ENCODE measurements at regions not wholly inside any gene's neighbourhood (a gene's known extent, or its start where the extent isn't known, plus 50 kb on each side); places are given as distances from the start of the nearest gene placed in this dataset.
"Not testable (repeated sequence)": the region's sequence is repeated elsewhere in the genome, so short reads cannot be mapped to it uniquely, and the experiment has no call there.

DNA sequence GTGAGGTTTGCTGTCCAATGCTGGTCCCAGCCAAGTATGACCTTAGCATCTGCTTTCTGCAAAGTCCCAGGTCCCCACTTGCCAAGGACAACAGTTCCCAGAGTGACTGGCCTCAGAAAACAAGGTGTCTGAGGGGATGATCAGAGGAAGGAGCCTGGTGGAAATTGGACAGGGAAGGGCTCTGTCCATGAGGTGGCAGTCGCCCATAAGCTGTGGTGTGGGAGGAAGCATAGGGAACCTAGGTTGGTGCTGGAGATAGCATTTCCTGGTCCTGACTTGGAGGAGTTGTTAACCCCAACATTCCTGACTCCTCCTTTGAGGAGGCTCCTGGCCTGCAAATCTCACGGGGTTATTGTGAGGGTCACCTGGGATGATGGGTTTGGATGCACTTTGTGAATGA is 77.8 kb downstream of the LIMS4 start:
- not testable (repeated sequence) for DNase-seq (ENCODE audit: low spot score)

DNA sequence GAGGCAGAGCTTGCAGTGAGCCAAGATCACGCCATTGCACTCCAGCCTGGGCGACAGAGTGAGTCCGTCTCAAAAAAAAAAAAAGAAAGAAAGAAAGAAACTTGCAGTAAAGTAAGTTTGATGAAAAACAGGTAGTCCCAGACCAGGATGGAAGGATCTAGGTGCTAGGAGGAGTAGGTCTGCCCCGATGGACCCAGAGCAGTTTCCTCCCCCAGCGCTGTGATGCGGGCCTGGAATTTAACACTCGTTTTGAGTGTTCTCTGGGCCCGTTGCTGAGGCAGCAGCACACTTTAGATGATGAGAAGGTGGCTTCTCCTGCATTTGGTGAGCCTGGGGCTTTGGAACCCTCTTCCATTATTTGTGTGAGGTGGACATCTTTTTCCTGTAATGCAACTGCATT is 80.2 kb downstream of the LIMS4 start:
- not testable (repeated sequence) for DNase-seq (ENCODE audit: low spot score)

DNA sequence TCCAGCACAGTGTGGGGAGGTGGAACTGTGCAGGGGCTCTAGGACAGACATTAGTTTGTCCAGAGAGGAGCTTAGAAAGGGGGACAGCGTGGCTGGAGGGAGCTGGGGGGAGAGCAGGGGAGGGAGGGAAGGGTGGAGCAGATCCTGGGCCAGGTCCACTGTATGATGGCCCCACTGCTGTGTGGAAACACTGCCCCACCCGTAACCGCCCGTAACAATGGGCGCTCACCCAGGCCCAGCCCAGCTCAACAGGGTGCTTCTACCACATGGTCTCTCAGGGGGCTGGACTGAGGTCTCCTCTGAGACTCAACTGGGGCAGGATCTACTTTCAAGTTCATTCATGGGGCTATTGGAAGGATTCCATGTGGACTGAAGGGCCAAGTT is 81.6 kb downstream of the LIMS4 start:
- DNase-seq (ENCODE audit: low spot score), result not testable (repeated sequence)

DNA sequence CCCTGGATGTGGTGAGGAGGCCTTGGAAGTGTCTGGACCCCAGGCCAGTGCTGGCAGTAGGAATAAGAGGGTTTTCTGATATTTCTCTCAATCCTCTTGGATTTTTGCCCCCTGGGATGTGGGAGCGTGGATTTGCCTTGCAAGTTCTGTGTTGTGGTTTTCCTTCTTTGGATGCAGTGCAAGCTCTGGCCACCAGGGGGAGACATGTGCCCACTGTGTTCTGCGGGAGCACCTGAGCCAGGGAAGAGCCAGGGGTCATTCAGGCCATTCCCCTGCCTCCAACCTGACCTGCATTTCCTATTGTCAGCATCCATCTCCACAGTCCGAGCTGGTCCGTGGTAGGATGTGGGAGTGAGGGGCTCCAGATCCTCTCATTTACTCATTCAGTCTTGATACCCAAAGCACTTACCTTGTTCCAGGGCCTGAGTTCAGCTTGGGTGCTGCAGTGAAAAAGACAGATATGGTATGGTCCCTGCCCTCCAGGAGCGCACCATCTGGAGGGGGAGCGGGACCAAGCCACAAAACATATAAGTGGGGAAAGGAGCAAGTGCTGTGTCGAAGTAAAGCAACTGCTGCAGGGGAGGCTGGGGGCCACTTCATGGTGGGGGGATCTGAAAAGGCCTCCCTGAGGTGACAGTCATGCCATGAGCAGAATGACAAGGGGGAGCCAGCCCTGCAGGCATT is 82.1 kb downstream of the LIMS4 start:
- not testable (repeated sequence) for DNase-seq (ENCODE audit: low spot score)

- not testable (repeated sequence) for DNase-seq (ENCODE audit: low spot score)
Measured at GRCh38 chr2:110387044-110387443, 85.6 kb downstream of the LIMS4 start.

DNA sequence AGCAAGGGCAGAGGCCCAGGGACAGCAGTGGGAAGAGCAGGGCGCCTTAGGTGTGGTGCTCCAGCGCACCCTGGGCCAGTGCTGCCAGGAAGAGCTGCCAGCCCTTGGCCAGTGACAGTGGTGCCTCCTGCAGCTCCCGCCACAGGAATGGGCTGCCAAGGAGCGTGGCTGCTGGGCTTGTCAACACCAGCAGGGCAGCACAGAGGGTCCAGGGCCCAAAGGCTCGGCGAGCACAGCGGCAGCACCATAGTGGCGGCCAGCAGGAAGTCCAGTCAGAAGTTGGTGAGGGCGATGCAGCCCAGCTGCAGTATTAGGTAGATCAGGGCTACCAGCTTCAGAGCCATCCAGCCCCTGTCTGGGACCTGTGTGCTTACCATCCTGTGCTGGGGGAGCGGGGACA is 86.1 kb downstream of the LIMS4 start:
- DNase-seq (ENCODE audit: low spot score), result not testable (repeated sequence)

GRCh38 chr2:110384736-110385119 is 87.9 kb downstream of the LIMS4 start:
- not testable (repeated sequence) for DNase-seq (ENCODE audit: low spot score)

DNA sequence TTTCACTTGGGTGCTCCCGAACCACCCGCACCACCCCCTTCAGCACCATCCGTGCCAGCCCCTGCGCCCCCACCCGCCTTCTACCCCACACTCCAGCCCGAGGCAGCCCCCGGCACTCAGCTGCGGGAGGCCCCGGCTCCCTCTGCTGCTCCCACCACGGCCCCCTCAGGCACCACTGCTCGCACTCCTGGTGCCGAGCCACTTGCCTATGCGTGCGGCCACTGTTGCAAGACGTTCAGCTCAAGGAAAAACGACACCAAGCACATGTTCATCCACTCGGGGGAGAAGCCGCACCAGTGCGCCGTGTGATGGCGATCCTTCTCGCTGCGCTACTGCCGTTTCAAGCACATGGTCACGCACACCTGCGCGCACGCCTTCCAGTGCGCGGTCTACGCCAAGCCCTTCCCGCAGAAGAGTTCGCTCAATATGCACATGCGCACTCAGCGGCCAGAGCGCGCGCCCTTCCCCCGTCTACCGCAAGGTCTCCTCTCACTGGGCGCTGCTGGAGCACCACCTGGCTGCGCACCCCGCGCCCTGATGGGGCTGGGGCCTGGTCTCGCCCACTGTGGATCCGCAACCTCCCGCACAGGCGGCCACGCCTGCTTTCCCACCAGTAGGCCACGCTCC is 88.4 kb downstream of the LIMS4 start:
- DNase-seq (ENCODE audit: low spot score), result not testable (repeated sequence)

GRCh38 chr2:110383163-110384048 is 89.2 kb downstream of the LIMS4 start:
- not testable (repeated sequence) for DNase-seq (ENCODE audit: low spot score)

- not testable (repeated sequence) for DNase-seq (ENCODE audit: low spot score)
Measured at GRCh38 chr2:110373519-110373918, 99.1 kb downstream of the LIMS4 start.

GRCh38 chr2:110371633-110372032 is 101.0 kb downstream of the LIMS4 start:
- DNase-seq (ENCODE audit: low spot score), result not testable (repeated sequence)

GRCh38 chr2:110357616-110358015 is 115.0 kb downstream of the LIMS4 start:
- not testable (repeated sequence) for DNase-seq (ENCODE audit: low spot score)

DNA sequence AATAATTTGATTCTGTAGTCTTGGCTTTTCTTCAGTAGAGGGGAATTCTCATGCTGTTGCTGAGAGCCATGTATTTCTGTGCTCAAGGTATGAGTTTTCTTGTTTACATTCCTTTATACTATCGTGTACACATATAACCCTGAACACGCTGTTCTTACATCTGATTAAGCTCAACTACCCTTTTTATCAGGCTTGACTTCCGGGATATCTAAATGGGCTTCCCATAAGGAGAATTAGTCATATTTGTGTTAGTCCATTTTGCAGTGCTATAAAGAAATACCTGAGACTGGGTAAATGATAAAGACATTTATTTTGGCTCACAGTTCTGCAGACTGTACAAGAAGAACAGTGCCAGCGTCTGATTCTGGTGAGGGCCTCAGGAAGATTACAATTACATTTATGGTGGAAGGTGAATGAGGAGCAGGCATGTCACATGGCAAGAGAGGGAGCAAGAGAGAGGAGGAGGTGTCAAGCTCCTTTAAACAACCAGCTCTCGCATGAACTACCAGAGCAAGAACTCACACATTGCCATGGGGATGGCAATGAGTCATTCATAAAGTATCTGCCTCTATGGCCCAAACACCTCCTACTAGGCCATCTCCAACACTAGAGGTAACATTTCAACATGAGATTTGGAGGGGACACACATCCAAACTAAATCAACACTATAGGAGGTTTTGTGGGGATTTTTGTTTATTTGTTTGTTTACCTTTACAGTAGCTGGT is 118.2 kb downstream of the LIMS4 start:
- DNase-seq (ENCODE audit: low spot score), result not testable (repeated sequence)

DNA sequence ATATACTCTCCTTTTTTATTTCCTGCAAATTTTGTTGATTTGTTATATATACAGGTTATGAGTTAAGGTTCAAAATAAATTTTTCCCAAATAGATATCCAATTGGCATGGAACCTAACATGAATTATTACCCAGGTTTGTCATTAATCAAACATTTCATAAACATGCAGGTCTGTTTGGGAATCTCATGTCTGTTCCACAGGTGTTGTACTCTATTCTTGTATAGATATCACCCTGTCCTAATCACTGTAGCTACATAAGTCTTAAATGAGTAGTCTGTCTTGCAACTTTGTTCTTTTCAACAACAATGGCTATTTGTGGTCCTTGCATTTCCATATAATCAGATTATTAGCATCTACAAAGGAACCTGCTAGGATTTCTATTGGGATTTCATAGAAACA is 121.9 kb downstream of the LIMS4 start:
- DNase-seq (ENCODE audit: low spot score), result not testable (repeated sequence)

- not testable (repeated sequence) for DNase-seq (ENCODE audit: low spot score)
Measured at GRCh38 chr2:110348902-110349301, 123.7 kb downstream of the LIMS4 start.

DNA sequence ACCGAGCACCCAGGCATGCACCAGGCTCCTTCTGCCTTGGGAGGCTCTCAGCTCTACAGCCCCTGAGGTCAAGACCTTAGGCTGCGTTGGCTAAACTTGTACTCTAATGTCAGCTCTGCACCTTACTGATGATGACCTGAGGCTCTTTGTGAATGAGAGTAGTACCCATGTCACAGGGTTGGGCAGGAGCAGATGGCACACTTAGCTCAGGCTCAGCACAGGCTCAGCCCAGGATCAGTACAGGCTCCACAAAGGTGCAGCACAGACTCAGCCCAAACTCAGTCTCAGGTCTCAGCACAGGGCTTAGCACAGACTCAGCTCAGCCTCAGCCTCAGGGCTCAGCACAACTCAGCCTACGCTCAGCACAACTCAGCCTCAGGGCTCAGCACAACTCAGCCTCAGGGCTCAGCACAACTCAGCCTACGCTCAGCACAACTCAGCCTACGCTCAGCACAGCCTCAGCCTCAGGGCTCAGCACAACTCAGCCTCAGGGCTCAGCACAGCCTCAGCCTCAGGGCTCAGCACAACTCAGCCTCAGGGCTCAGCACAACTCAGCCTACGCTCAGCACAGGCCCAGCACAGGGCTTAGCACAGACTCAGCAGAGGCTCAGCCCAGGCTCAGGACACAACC is 128.1 kb downstream of the LIMS4 start:
- not testable (repeated sequence) for DNase-seq (ENCODE audit: low spot score)

GRCh38 chr2:110342077-110342476 is 129.7 kb upstream of the MTLN start:
- DNase-seq (ENCODE audit: low spot score), result not testable (repeated sequence)

- DNase-seq (ENCODE audit: low spot score), result not testable (repeated sequence)
Measured at GRCh38 chr2:110339126-110339525, 126.8 kb upstream of the MTLN start.

DNA sequence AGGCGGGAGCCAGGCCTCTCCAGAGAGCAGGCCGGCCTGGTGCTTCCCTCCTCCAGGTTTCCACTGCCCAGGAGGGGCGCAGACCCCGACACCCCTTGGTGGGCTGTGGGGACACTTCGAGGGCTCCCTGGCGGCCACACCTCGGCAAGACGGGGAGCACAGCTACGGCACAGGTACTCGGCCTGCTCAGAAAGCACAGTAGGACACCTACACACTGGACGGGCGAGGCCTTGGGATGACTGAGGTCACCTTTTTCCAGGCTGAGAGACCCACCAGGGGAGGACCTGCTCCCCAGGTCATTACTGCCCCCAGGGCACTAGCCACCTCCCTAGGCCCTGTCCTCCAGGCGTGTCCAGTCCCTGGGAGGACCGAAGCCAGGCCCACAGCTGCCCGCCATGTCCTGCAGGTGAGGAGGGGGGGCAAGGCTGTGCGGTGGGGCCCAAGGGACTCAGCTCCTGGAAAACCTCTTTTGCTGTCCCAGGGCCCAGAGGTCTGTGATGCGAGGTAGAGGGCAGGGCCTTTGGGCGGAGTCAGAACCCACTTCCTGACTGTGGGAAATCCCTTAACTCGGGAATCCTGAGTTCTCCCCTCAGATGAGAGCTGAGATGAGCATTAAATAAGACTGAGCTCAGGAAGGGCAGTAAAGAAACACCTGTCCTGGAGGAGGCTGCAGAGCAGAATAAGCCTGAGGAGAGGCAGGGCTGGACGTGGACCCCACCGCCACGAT is 126.1 kb upstream of the MTLN start:
- not testable (repeated sequence) for DNase-seq (ENCODE audit: low spot score)

- not testable (repeated sequence) for DNase-seq (ENCODE audit: low spot score)
Measured at GRCh38 chr2:110336071-110336470, 123.7 kb upstream of the MTLN start.
